Sigmoid colon (tissue), 3 donors: ENCODE measurements at regions not wholly inside any gene's neighbourhood (a gene's known extent, or its start where the extent isn't known, plus 50 kb on each side); places are given as distances from the start of the nearest gene placed in this dataset.
"Not testable (repeated sequence)": the region's sequence is repeated elsewhere in the genome, so short reads cannot be mapped to it uniquely, and the experiment has no call there.

Source experiments
- POLR2A ChIP-seq, 2 donors: fragments of 450-650 bp; IDR thresholded peaks; one replicate each; pipeline ENCODE4 v1.6.1; 2016; ENCODE audit warnings: antibody characterized with exemption in 2 of 2, mild to moderate bottlenecking in 2 of 2, moderate library complexity in 2 of 2
- TF ChIP-seq, protein P1 (sequence below), 4 experiments: fragments of 450-650 bp in 3 of 4; fragments of 200-600 bp in 1 of 4; IDR thresholded peaks; one replicate each; pipeline ENCODE4 v1.5.1; 2016 to 2019; ENCODE audit warnings: antibody characterized with exemption in 4 of 4, mild to moderate bottlenecking in 3 of 4, moderate library complexity in 2 of 4

- TF ChIP-seq, protein P1, sequence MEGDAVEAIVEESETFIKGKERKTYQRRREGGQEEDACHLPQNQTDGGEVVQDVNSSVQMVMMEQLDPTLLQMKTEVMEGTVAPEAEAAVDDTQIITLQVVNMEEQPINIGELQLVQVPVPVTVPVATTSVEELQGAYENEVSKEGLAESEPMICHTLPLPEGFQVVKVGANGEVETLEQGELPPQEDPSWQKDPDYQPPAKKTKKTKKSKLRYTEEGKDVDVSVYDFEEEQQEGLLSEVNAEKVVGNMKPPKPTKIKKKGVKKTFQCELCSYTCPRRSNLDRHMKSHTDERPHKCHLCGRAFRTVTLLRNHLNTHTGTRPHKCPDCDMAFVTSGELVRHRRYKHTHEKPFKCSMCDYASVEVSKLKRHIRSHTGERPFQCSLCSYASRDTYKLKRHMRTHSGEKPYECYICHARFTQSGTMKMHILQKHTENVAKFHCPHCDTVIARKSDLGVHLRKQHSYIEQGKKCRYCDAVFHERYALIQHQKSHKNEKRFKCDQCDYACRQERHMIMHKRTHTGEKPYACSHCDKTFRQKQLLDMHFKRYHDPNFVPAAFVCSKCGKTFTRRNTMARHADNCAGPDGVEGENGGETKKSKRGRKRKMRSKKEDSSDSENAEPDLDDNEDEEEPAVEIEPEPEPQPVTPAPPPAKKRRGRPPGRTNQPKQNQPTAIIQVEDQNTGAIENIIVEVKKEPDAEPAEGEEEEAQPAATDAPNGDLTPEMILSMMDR (IDR thresholded peaks at IDR 0.05): not testable (repeated sequence)
- TF ChIP-seq POLR2A (IDR thresholded peaks at IDR 0.05): not testable (repeated sequence)
These were observed 168.4 kb downstream of the CWH43 start for GRCh38 chr4:49154308-49155103.
